Endothelial cell of umbilical vein (primary cell): ENCODE measurements at regions not wholly inside any gene's neighbourhood (a gene's known extent, or its start where the extent isn't known, plus 50 kb on each side); places are given as distances from the start of the nearest gene placed in this dataset.

ENCODE experiments used
- BruUV-seq: library from RNA; stranded (reverse); fragments of 400-500 nt; replicated peaks from 2 replicates; lab custom pipeline; 2021; lab: Mats Ljungman, UMichigan
- CTCF ChIA-PET: fragments of 300-600, 350-600 bp; sonication (Branson Sonifier 250); formaldehyde crosslinking; loops from one replicate; lab custom pipeline; 2021; ENCODE audit warnings: antibody characterized with exemption, inconsistent platforms; lab: Charles Lee
- POLR2A ChIA-PET: fragments of 300-600, 350-600 bp; sonication (Branson Sonifier 250); formaldehyde crosslinking; loops from one replicate; lab custom pipeline; 2021; ENCODE audit warnings: antibody characterized with exemption, inconsistent platforms; lab: Charles Lee
- DNase-seq: peaks from one replicate; pipeline ENCODE4 v3.0.0-alpha.2; 2011; ENCODE audit warnings: low read depth, low spot score
- FAIRE-seq: peaks from 2 replicates; lab custom pipeline; 2011; peaks lifted over from hg19 to GRCh38; lab: Jason Lieb, UNC
- H2AFZ ChIP-seq: 2 replicates; pipeline ENCODE4 v1.6.0; 2012; ENCODE audit warnings: low read depth, low read length, control low read depth, inconsistent platforms
- H3K27ac ChIP-seq: 2 replicates; pipeline ENCODE4 v1.5.1; 2011; ENCODE audit warnings: low read depth, mild to moderate bottlenecking, control low read depth, low read length, moderate library complexity; ENCODE audit not compliant: insufficient read depth
- H3K27me3 ChIP-seq, 2 experiments: 2 replicates each; pipeline versions ENCODE4 v1.6.0 to v1.6.1; 2011; ENCODE audit warnings: low read length in 2 of 2, mixed read lengths in 1 of 2; ENCODE audit not compliant: control insufficient read depth in 2 of 2, insufficient read depth in 2 of 2
- H3K36me3 ChIP-seq, 2 experiments: 2 replicates in 1 of 2; 3 replicates in 1 of 2; pipeline ENCODE4 v1.5.1; 2011; ENCODE audit warnings: low read length in 2 of 2, mild to moderate bottlenecking in 1 of 2, moderate library complexity in 1 of 2; ENCODE audit not compliant: control insufficient read depth in 2 of 2, insufficient read depth in 2 of 2; ENCODE audit errors: extremely low read depth in 1 of 2
- H3K4me1 ChIP-seq: 3 replicates; pipeline ENCODE4 v1.5.1; 2011; ENCODE audit warnings: mild to moderate bottlenecking, low read length; ENCODE audit not compliant: control insufficient read depth, insufficient read depth; ENCODE audit errors: extremely low read depth
- H3K4me2 ChIP-seq: 2 replicates; pipeline ENCODE4 v1.6.1; 2011; ENCODE audit warnings: low read length, control low read depth, mixed read lengths; ENCODE audit not compliant: insufficient read depth
- H3K4me3 ChIP-seq, 3 experiments: fragments of 200-600 bp in 1 of 3; sonication (generic), shearing (Covaris generic) in 1 of 3; replicated peaks in 1 of 3; 2 replicates each; pipeline ENCODE4 v1.5.1; 2011 to 2016; ENCODE audit warnings: control low read depth in 3 of 3, low read length in 3 of 3, mild to moderate bottlenecking in 2 of 3, inconsistent platforms in 1 of 3, low read depth in 1 of 3, moderate library complexity in 1 of 3; ENCODE audit not compliant: insufficient read depth in 1 of 3
- H3K79me2 ChIP-seq: 2 replicates; pipeline ENCODE4 v1.6.0; 2012; ENCODE audit warnings: low read length, inconsistent platforms; ENCODE audit not compliant: control insufficient read depth, insufficient read depth
- H3K9ac ChIP-seq: replicated peaks from 2 replicates; pipeline ENCODE3; 2011; ENCODE audit warnings: low read length, control low read depth; ENCODE audit not compliant: insufficient read depth; ENCODE audit errors: extremely low read depth
- H3K9me1 ChIP-seq: replicated peaks from 3 replicates; pipeline ENCODE4 v1.6.0; 2011; ENCODE audit warnings: mild to moderate bottlenecking, low read length; ENCODE audit not compliant: control insufficient read depth, insufficient read depth; ENCODE audit errors: extremely low read depth
- H3K9me3 ChIP-seq: replicated peaks from 2 replicates; pipeline ENCODE4 v1.5.1; 2012; ENCODE audit warnings: low read length, inconsistent platforms; ENCODE audit not compliant: control insufficient read depth, insufficient read depth
- H4K20me1 ChIP-seq: replicated peaks from 2 replicates; pipeline ENCODE3; 2011; ENCODE audit warnings: mild to moderate bottlenecking, low read length; ENCODE audit not compliant: control insufficient read depth, insufficient read depth; ENCODE audit errors: extremely low read depth
- EZH2 ChIP-seq: IDR thresholded peaks from 2 replicates; pipeline ENCODE4 v1.6.1; 2012; ENCODE audit warnings: borderline replicate concordance, low read depth, mild to moderate bottlenecking, moderate library complexity, low read length, inconsistent platforms; ENCODE audit not compliant: severe bottlenecking
- FOS ChIP-seq: IDR thresholded peaks from 2 replicates; pipeline ENCODE4 v1.6.1; 2011; ENCODE audit warnings: mild to moderate bottlenecking, low read length, moderate library complexity, borderline replicate concordance; ENCODE audit not compliant: insufficient read depth
- GATA2 ChIP-seq: IDR thresholded peaks from 2 replicates; pipeline ENCODE4 v1.7.0; 2011; ENCODE audit warnings: low read depth, mild to moderate bottlenecking, moderate library complexity, mixed read lengths, low read length; ENCODE audit not compliant: insufficient read length, insufficient read depth
- JUN ChIP-seq: IDR thresholded peaks from 2 replicates; pipeline ENCODE4 v1.6.1; 2011; ENCODE audit warnings: borderline replicate concordance, low read depth; ENCODE audit not compliant: insufficient read length, insufficient read depth
- MYC ChIP-seq: IDR thresholded peaks from one replicate; pipeline ENCODE4 v1.6.1; 2011; ENCODE audit warnings: mild to moderate bottlenecking, low read depth, low read length
- POLR2A ChIP-seq: IDR thresholded peaks from 2 replicates; pipeline ENCODE4 v1.6.1; 2012; ENCODE audit warnings: low read depth, mild to moderate bottlenecking, control low read depth, low read length
- POLR2AphosphoS5 ChIP-seq: IDR thresholded peaks from 2 replicates; pipeline ENCODE4 v1.6.1; 2012; ENCODE audit warnings: low read depth, mild to moderate bottlenecking, control low read depth, low read length, moderate library complexity; ENCODE audit not compliant: insufficient read depth
- dilution Hi-C: fragments of 300-500 bp; cut with MboI; formaldehyde crosslinking; loops from one replicate; pipeline ENCODE4 v1.15.0; 2019; ENCODE audit warnings: low sequenced_read_pairs; ENCODE audit not compliant: extremely low pct_ligation_motif_present
- intact Hi-C: fragments of 100-400 bp; cut with micrococcal nuclease; formaldehyde crosslinking; loops from one replicate; pipeline ENCODE4 v1.10.0; 2022
- TF ChIP-seq, protein P1 (sequence below): IDR thresholded peaks from 2 replicates; pipeline ENCODE4 v1.6.1; 2011; ENCODE audit not compliant: insufficient read depth, insufficient read length
- TF ChIP-seq, protein P2 (sequence below), 2 donors: IDR thresholded peaks; 1 replicate in 1 of 2; 2 replicates in 1 of 2; pipeline ENCODE4 v1.5.1; 2011; ENCODE audit warnings: low read length in 2 of 2, mild to moderate bottlenecking in 2 of 2, moderate library complexity in 2 of 2, control low read depth in 1 of 2, inconsistent platforms in 1 of 2, low read depth in 1 of 2; ENCODE audit not compliant: insufficient read depth in 1 of 2; ENCODE audit errors: extremely low read depth in 1 of 2

DNA sequence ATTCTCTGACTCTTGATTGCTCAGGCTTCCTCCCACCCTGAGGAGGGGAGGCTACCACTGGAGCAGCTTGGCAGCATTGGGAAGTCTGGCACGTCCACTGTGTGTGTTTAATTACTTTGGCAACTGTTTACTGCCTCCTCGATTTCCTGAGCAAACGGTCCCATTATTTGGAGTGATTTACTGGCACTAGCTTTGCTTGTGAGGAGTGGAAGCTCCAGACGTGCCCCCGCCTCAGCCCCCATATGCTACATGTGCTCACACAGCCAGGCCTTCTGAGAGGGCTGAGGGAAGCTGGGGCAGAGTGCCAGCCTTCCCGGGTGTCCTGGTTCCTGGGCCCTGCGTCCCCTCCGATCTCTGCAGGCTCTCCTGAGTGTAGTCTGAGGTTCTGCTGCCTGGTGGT lies 306.2 kb downstream of the PTPRU start:
- CTCF ChIA-PET = no interaction called here
- no peak for DNase-seq
- no TSS peak for BruUV-seq

More for the DNA sequence above, 306.2 kb downstream of the PTPRU start:
- no peak overlapping the region for H3K27ac ChIP-seq
- FAIRE-seq = no peak
- intact Hi-C loops (no loop called here), dilution Hi-C loops (no loop called here)
- no peak overlapping the region for H3K4me2 ChIP-seq
- no peaks in the 10 kb centered on the region for H3K9me1 ChIP-seq
- no peaks in the 10 kb centered on the region for H3K27me3 ChIP-seq
- no peak overlapping the region for H3K9ac ChIP-seq
- TF ChIP-seq POLR2A = no peak
- no peak for TF ChIP-seq POLR2AphosphoS5
- no peak for TF ChIP-seq FOS
- TF ChIP-seq MYC = no peak
- TF ChIP-seq, protein P1, sequence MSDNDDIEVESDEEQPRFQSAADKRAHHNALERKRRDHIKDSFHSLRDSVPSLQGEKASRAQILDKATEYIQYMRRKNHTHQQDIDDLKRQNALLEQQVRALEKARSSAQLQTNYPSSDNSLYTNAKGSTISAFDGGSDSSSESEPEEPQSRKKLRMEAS = no peak
- no peak for TF ChIP-seq GATA2
- TF ChIP-seq, protein P2, sequence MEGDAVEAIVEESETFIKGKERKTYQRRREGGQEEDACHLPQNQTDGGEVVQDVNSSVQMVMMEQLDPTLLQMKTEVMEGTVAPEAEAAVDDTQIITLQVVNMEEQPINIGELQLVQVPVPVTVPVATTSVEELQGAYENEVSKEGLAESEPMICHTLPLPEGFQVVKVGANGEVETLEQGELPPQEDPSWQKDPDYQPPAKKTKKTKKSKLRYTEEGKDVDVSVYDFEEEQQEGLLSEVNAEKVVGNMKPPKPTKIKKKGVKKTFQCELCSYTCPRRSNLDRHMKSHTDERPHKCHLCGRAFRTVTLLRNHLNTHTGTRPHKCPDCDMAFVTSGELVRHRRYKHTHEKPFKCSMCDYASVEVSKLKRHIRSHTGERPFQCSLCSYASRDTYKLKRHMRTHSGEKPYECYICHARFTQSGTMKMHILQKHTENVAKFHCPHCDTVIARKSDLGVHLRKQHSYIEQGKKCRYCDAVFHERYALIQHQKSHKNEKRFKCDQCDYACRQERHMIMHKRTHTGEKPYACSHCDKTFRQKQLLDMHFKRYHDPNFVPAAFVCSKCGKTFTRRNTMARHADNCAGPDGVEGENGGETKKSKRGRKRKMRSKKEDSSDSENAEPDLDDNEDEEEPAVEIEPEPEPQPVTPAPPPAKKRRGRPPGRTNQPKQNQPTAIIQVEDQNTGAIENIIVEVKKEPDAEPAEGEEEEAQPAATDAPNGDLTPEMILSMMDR (IDR thresholded peaks at IDR 0.05; ENCODE audit: extremely low read depth in 1 of 2, insufficient read depth in 1 of 2, low read depth in 1 of 2, low read length in 2 of 2) = no peak
- no peak for TF ChIP-seq EZH2
- no peak for TF ChIP-seq JUN
- no peaks in the 10 kb centered on the region for H4K20me1 ChIP-seq
- H3K4me1 ChIP-seq = no peaks in the 10 kb centered on the region
- POLR2A ChIA-PET = no interaction called here
- no peak overlapping the region for H3K4me3 ChIP-seq
- H3K79me2 ChIP-seq = no peaks in the 10 kb centered on the region
- no peak overlapping the region for H2AFZ ChIP-seq
- no peaks in the 10 kb centered on the region for H3K36me3 ChIP-seq
- H3K9me3 ChIP-seq = no peaks in the 10 kb centered on the region
